Hepatocyte (in vitro differentiated cells): ENCODE measurements at regions not wholly inside any gene's neighbourhood (a gene's known extent, or its start where the extent isn't known, plus 50 kb on each side); places are given as distances from the start of the nearest gene placed in this dataset.

Source experiments
- DNase-seq: peaks from one replicate; pipeline ENCODE4 v3.0.0-alpha.2; 2016; ENCODE audit warnings: low spot score
- H2AFZ ChIP-seq: fragments of 200-600 bp; sonication (generic); 2 replicates; pipeline ENCODE4 v1.6.0; 2016; ENCODE audit warnings: antibody characterized with exemption, mild to moderate bottlenecking
- H3K27ac ChIP-seq: fragments of 200-600 bp; sonication (generic); 2 replicates; pipeline ENCODE4 v1.5.1; 2016; ENCODE audit warnings: mild to moderate bottlenecking
- H3K27me3 ChIP-seq: fragments of 200-600 bp; sonication (generic); 2 replicates; pipeline ENCODE4 v1.6.1; 2016
- H3K36me3 ChIP-seq: fragments of 200-600 bp; sonication (generic); replicated peaks from 2 replicates; pipeline ENCODE4 v1.5.1; 2016; ENCODE audit warnings: low read depth; ENCODE audit not compliant: insufficient read depth
- H3K4me1 ChIP-seq: fragments of 200-600 bp; sonication (generic); 2 replicates; pipeline ENCODE4 v1.5.1; 2016; ENCODE audit warnings: mild to moderate bottlenecking, moderate library complexity; ENCODE audit not compliant: insufficient read depth
- H3K4me2 ChIP-seq: fragments of 200-600 bp; sonication (generic); 2 replicates; pipeline ENCODE4 v1.6.0; 2016
- H3K4me3 ChIP-seq: fragments of 200-600 bp; sonication (generic); 2 replicates; pipeline ENCODE4 v1.5.1; 2016; ENCODE audit warnings: mild to moderate bottlenecking
- H3K79me2 ChIP-seq: fragments of 200-600 bp; sonication (generic); 2 replicates; pipeline ENCODE4 v1.6.0; 2017; ENCODE audit warnings: mild to moderate bottlenecking
- H3K9me2 ChIP-seq: fragments of 200-600 bp; sonication (generic); replicated peaks from 2 replicates; pipeline ENCODE4 v1.6.0; 2017; ENCODE audit warnings: mild to moderate bottlenecking; ENCODE audit not compliant: insufficient read depth
- H3K9me3 ChIP-seq: fragments of 200-600 bp; sonication (generic); 2 replicates; pipeline ENCODE4 v1.5.1; 2016; ENCODE audit warnings: low read depth, mild to moderate bottlenecking
- H4K20me1 ChIP-seq: fragments of 200-600 bp; sonication (generic); 2 replicates; pipeline ENCODE4 v1.6.0; 2016; ENCODE audit warnings: mild to moderate bottlenecking; ENCODE audit not compliant: insufficient read depth, poor library complexity, severe bottlenecking
- CTCF ChIP-seq: fragments of 200-600 bp; sonication (generic); IDR thresholded peaks from 2 replicates; pipeline ENCODE4 v1.5.1; 2016; ENCODE audit warnings: antibody characterized with exemption, mild to moderate bottlenecking; ENCODE audit not compliant: poor library complexity
- EZH2 ChIP-seq: fragments of 200-600 bp; sonication (generic); IDR thresholded peaks from 2 replicates; pipeline ENCODE4 v1.6.1; 2016; ENCODE audit warnings: antibody characterized with exemption, mild to moderate bottlenecking, borderline replicate concordance
- EZH2phosphoT487 ChIP-seq: fragments of 200-600 bp; sonication (generic); IDR thresholded peaks from one replicate; pipeline ENCODE4 v1.6.1; 2018; ENCODE audit warnings: antibody characterized with exemption, mild to moderate bottlenecking, low read depth, moderate library complexity; ENCODE audit not compliant: unreplicated experiment, severe bottlenecking
- WGBS: methylation state at CpG from one replicate; pipeline ENCODE4 v1.1.6; 2016; ENCODE audit warnings: low lambda C conversion rate; ENCODE audit errors: missing lambda C conversion rate; 5-methylcytosine and 5-hydroxymethylcytosine counted together

DNA sequence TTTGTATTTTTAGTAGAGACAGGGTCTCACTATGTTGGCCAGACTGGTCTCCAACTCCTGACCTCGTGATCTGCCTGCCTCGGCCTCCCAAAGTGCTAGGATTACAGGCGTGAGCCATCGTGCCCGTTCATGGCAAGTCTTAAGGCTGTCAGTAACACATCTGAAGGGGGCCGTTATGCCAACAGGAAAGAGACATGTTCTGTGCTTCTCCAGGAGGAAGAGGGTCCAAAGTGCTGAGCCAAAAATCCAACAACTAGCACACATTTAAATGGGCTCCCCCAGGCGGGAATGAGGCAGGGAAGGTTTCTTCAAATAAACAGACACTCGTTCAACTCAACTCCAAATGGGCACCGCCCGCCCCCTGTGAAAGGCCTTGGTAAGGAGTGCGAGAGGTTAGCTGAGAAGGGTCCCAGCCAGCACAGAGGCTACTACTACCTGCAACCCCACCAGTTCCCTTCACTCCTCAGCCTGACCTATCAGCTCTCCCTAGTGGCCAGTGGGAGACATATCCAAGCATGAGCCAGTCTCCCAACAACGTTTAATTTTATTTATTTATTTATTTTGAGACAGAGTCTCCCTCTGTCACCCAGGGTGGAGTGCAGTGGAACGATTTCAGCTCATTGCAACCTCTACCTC is 84.1 kb upstream of the DMRT1 start:
- Histone ChIP-seq H3K79me2 (no peaks in the 10 kb centered on the region), H3K9me3 (no peaks in the 10 kb centered on the region), H3K9me2 (no peaks in the 10 kb centered on the region), H3K36me3 (no peaks in the 10 kb centered on the region), H2AFZ (no peak overlapping the region), H3K4me2 (no peak overlapping the region), H3K27ac (no peak overlapping the region), H4K20me1 (no peaks in the 10 kb centered on the region), H3K27me3 (no peaks in the 10 kb centered on the region), H3K4me3 (no peak overlapping the region), H3K4me1 (no peaks in the 10 kb centered on the region)
- peak; percentile 64 for DNase-seq
- TF ChIP-seq EZH2 (no peak), CTCF (peak; percentile 53)
- 70% methylated on average over 13 of the region's 13 CpGs for WGBS

DNA sequence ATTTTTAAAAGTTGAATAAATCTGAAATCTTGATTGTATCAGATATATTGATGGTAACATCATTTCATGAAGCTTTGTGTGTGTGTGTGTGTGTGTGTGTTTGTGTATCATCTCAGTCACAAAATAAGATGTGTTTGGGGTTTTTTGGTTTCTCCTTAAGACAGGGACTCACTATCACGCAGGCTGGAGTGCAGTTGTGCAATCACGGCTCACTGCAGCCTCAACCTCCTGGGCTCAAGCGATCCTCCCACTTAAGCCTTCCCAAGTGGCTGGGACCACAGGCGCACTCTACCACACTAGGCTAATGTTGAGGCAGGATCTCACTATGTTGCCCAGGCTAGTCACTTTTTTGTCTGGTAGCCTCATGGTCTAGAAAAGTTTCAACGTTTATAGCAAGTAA is 83.4 kb upstream of the DMRT1 start:
- Histone ChIP-seq H3K4me3 (no peak overlapping the region), H3K9me2 (no peaks in the 10 kb centered on the region), H3K27me3 (no peaks in the 10 kb centered on the region), H3K79me2 (no peaks in the 10 kb centered on the region), H3K36me3 (no peaks in the 10 kb centered on the region), H3K4me2 (no peak overlapping the region), H3K27ac (no peak overlapping the region), H3K4me1 (no peaks in the 10 kb centered on the region), H3K9me3 (no peaks in the 10 kb centered on the region), H2AFZ (no peak overlapping the region), H4K20me1 (no peaks in the 10 kb centered on the region)
- no peak for DNase-seq
- 93% methylated on average over 5 of the region's 5 CpGs for WGBS
- TF ChIP-seq EZH2phosphoT487 (no peak), EZH2 (no peak), CTCF (no peak)

- Histone ChIP-seq H2AFZ (no peak overlapping the region), H3K9me2 (no peaks in the 10 kb centered on the region), H3K9me3 (no peaks in the 10 kb centered on the region), H3K4me2 (no peak overlapping the region), H3K36me3 (no peaks in the 10 kb centered on the region), H3K27ac (no peak overlapping the region), H3K4me1 (no peaks in the 10 kb centered on the region), H3K79me2 (no peaks in the 10 kb centered on the region), H4K20me1 (no peaks in the 10 kb centered on the region), H3K27me3 (no peaks in the 10 kb centered on the region), H3K4me3 (no peak overlapping the region)
- TF ChIP-seq EZH2 (no peak), CTCF (no peak), EZH2phosphoT487 (no peak)
- WGBS = 69% methylated on average over 8 of the region's 8 CpGs
- no peak for DNase-seq
Measured at GRCh38 chr9:759541-759940, 82.0 kb upstream of the DMRT1 start.
